ENCODE measurements at regions not wholly inside any gene's neighbourhood (a gene's known extent, or its start where the extent isn't known, plus 50 kb on each side); places are given as distances from the start of the nearest gene placed in this dataset.

GRCh38 chrX:10944136-10944885 lies 166.8 kb upstream of the HCCS start:
- TF ChIP-seq CTCF (conservative IDR thresholded peaks at IDR 0.05; ENCODE audit: low read length) (no peak), EZH2phosphoT487 (IDR thresholded peaks at IDR 0.05; ENCODE audit: borderline replicate concordance) (no peak)
